OCI-LY7 (cell line): ENCODE measurements at regions not wholly inside any gene's neighbourhood (a gene's known extent, or its start where the extent isn't known, plus 50 kb on each side); places are given as distances from the start of the nearest gene placed in this dataset.

Experiments
- BruUV-seq: library from RNA; stranded (reverse); fragments of 400-500 nt; replicated peaks from 2 replicates; lab custom pipeline; 2021; lab: Mats Ljungman, UMichigan
- CTCF ChIA-PET: fragments of 300-600 bp; sonication (Branson Sonifier 250); formaldehyde crosslinking; loops from one replicate; lab custom pipeline; 2022; ENCODE audit warnings: antibody characterized with exemption; ENCODE audit not compliant: unreplicated experiment; lab: Charles Lee
- POLR2A ChIA-PET: fragments of 300-600 bp; sonication (Branson Sonifier 250); formaldehyde crosslinking; loops from one replicate; lab custom pipeline; 2022; ENCODE audit warnings: antibody characterized with exemption; lab: Charles Lee
- DNase-seq: peaks from one replicate; pipeline ENCODE4 v3.0.0-alpha.2; 2015; ENCODE audit warnings: low spot score
- H2AFZ ChIP-seq: fragments of 200-600 bp; sonication (generic), shearing (Covaris generic); 2 replicates; pipeline ENCODE4 v1.6.1; 2014; ENCODE audit warnings: mild to moderate bottlenecking, antibody characterized with exemption, low read length, moderate library complexity
- H3K27ac ChIP-seq: fragments of 200-600 bp; sonication (generic); 2 replicates; pipeline ENCODE4 v1.5.1; 2014; ENCODE audit warnings: mixed run types, low read depth, mild to moderate bottlenecking, moderate library complexity, low read length, inconsistent platforms; ENCODE audit not compliant: poor library complexity, severe bottlenecking
- H3K36me3 ChIP-seq: fragments of 200-600 bp; sonication (generic); 2 replicates; pipeline ENCODE4 v1.6.1; 2014; ENCODE audit warnings: mild to moderate bottlenecking, antibody characterized with exemption, low read length, moderate library complexity, mixed read lengths; ENCODE audit not compliant: insufficient read depth
- H3K4me1 ChIP-seq: fragments of 200-600 bp; sonication (generic); 2 replicates; pipeline ENCODE4 v1.5.1; 2014; ENCODE audit warnings: mild to moderate bottlenecking, low read length; ENCODE audit not compliant: insufficient read depth, poor library complexity, severe bottlenecking
- H3K4me2 ChIP-seq: fragments of 200-600 bp; sonication (generic); 2 replicates; pipeline ENCODE4 v1.6.1; 2014; ENCODE audit warnings: mild to moderate bottlenecking, low read length
- H3K4me3 ChIP-seq: fragments of 200-600 bp; sonication (generic); 2 replicates; pipeline ENCODE4 v1.5.1; 2014; ENCODE audit warnings: mild to moderate bottlenecking, low read depth, low read length; ENCODE audit not compliant: poor library complexity, severe bottlenecking
- H3K79me2 ChIP-seq: fragments of 200-600 bp; sonication (generic); 2 replicates; pipeline ENCODE4 v1.6.1; 2016; ENCODE audit warnings: low read depth, mild to moderate bottlenecking, low read length, moderate library complexity, mixed read lengths; ENCODE audit not compliant: insufficient read depth
- H3K9me2 ChIP-seq: fragments of 200-600 bp; sonication (generic); 2 replicates; pipeline ENCODE4 v1.6.1; 2016; ENCODE audit warnings: mild to moderate bottlenecking, low read length, mixed read lengths; ENCODE audit not compliant: insufficient read depth
- H3K9me3 ChIP-seq: fragments of 200-600 bp; sonication (generic); 2 replicates; pipeline ENCODE4 v1.6.1; 2014; ENCODE audit warnings: mild to moderate bottlenecking, mixed run types, low read length, mixed read lengths
- H4K20me1 ChIP-seq: fragments of 200-600 bp; sonication (generic); 2 replicates; pipeline ENCODE4 v1.6.1; 2014; ENCODE audit warnings: mild to moderate bottlenecking, antibody characterized with exemption, low read length, moderate library complexity, mixed read lengths; ENCODE audit not compliant: insufficient read depth
- EZH2phosphoT487 ChIP-seq: fragments of 200-600 bp; sonication (generic); IDR thresholded peaks from 2 replicates; pipeline ENCODE4 v1.6.1; 2018; ENCODE audit warnings: low read depth, borderline replicate concordance, mild to moderate bottlenecking, mixed run types, antibody characterized with exemption, low read length, moderate library complexity, mixed read lengths
- intact Hi-C: fragments of 100-400 bp; cut with micrococcal nuclease; formaldehyde crosslinking; loops from one replicate; pipeline ENCODE4 v1.10.0; 2022; ENCODE audit not compliant: unreplicated experiment
- TF ChIP-seq, protein P1 (sequence below): fragments of 200-600 bp; sonication (generic); conservative IDR thresholded peaks from 2 replicates; pipeline ENCODE4 v1.5.1; 2014; ENCODE audit warnings: mild to moderate bottlenecking, antibody characterized with exemption, low read length, moderate library complexity, mixed read lengths

DNA sequence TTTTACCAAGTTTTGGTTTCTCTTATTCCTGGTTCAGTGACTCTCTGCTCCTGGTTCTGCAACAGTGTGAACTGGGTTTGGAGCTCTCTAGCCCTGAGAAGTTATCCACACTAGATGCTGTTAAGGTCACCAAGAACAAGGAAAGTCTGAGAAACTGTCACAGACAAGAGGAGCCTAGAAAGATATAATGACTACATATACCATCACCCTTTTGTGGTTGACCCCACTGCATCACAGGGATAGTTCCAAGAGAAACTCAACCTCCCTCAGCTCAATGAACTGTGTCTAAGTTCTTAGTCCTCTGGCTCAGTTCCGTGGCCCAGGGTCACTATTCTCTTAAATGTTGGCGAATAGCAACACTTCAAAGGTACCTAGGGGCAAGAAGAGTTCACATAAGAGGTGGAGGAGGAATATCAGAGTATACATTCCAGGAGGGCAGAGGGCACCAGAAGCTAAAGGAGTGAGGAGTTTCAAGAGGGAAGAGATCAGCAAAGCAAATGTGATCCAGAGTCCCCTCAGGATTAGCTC, 171.5 kb downstream of the BUB3 start:
- BruUV-seq, result no TSS peak
- ChIA-PET POLR2A (no interaction called here), CTCF (no interaction called here)
- Histone ChIP-seq H3K9me3 (no peaks in the 10 kb centered on the region), H3K36me3 (no peaks in the 10 kb centered on the region), H2AFZ (no peak overlapping the region), H3K4me1 (no peaks in the 10 kb centered on the region), H3K79me2 (no peaks in the 10 kb centered on the region), H3K4me3 (no peak overlapping the region), H3K9me2 (no peaks in the 10 kb centered on the region), H3K4me2 (no peak overlapping the region), H4K20me1 (no peaks in the 10 kb centered on the region), H3K27ac (no peak overlapping the region)
- intact Hi-C loops, result no loop called here
- no peak for TF ChIP-seq EZH2phosphoT487
- TF ChIP-seq, protein P1, sequence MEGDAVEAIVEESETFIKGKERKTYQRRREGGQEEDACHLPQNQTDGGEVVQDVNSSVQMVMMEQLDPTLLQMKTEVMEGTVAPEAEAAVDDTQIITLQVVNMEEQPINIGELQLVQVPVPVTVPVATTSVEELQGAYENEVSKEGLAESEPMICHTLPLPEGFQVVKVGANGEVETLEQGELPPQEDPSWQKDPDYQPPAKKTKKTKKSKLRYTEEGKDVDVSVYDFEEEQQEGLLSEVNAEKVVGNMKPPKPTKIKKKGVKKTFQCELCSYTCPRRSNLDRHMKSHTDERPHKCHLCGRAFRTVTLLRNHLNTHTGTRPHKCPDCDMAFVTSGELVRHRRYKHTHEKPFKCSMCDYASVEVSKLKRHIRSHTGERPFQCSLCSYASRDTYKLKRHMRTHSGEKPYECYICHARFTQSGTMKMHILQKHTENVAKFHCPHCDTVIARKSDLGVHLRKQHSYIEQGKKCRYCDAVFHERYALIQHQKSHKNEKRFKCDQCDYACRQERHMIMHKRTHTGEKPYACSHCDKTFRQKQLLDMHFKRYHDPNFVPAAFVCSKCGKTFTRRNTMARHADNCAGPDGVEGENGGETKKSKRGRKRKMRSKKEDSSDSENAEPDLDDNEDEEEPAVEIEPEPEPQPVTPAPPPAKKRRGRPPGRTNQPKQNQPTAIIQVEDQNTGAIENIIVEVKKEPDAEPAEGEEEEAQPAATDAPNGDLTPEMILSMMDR, result no peak
- DNase-seq, result no peak

DNA sequence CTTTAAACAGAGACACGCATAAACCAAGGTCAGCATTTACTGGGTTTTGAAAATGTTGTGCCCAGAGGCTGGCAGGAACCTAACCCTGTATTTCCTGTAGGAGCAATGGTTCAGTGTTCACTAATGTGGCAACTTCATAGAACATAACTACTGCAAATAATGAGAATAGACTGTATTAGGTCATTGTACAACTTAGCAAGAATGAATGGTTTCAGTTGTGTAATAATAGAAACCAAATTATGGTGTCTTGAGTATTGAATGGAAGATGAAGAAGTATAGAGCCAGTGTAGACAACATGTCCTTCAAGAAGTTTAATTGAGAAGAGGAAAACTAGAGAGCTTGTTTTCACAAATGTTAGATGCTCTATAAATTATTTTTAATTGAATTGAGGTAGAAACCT, 172.5 kb downstream of the BUB3 start:
- POLR2A ChIA-PET, result no interaction called here

DNA sequence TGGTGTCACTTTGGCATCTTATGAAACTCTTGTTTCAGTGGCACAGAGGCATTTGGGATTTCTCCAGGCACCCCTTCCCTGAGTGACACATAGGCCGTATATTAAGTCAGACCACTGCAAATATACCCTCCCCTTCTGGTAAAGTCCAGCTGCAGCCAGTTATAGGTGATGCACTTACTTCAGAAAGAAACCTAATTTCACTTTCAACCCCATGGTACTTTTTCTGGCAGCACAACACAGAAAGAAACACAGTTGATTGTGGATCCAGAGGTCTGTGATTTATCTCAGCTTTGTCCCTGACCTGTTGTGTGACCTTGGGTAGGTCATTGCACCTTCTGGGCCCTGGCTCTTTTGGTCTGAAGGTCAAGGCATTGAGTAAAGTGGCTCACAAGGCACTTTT, 173.2 kb downstream of the BUB3 start:
- POLR2A ChIA-PET, result no interaction called here
- Histone ChIP-seq H2AFZ (no peak overlapping the region), H3K9me3 (no peaks in the 10 kb centered on the region), H3K36me3 (no peaks in the 10 kb centered on the region), H3K27ac (no peak overlapping the region), H4K20me1 (no peaks in the 10 kb centered on the region), H3K79me2 (no peaks in the 10 kb centered on the region), H3K4me2 (no peak overlapping the region), H3K4me3 (no peak overlapping the region), H3K4me1 (no peaks in the 10 kb centered on the region), H3K9me2 (no peaks in the 10 kb centered on the region)
- DNase-seq, result no peak
- no TSS peak for BruUV-seq
- no peak for TF ChIP-seq EZH2phosphoT487
- TF ChIP-seq, protein P1, result no peak
- CTCF ChIA-PET, result no interaction called here
- intact Hi-C loops, result no loop called here

More for the DNA sequence above, 172.5 kb downstream of the BUB3 start:
- Histone ChIP-seq H3K4me3 (no peak overlapping the region), H3K27ac (no peak overlapping the region), H3K4me1 (no peaks in the 10 kb centered on the region), H4K20me1 (no peaks in the 10 kb centered on the region), H3K36me3 (no peaks in the 10 kb centered on the region), H2AFZ (no peak overlapping the region), H3K4me2 (no peak overlapping the region), H3K9me3 (no peaks in the 10 kb centered on the region), H3K9me2 (no peaks in the 10 kb centered on the region), H3K79me2 (no peaks in the 10 kb centered on the region)
- BruUV-seq, result no TSS peak
- intact Hi-C loops, result no loop called here
- no peak for TF ChIP-seq EZH2phosphoT487
- TF ChIP-seq, protein P1, result no peak
- CTCF ChIA-PET, result no interaction called here
- DNase-seq, result no peak
